ENCODE measurements at regions not wholly inside any gene's neighbourhood (a gene's known extent, or its start where the extent isn't known, plus 50 kb on each side); places are given as distances from the start of the nearest gene placed in this dataset.

DNA sequence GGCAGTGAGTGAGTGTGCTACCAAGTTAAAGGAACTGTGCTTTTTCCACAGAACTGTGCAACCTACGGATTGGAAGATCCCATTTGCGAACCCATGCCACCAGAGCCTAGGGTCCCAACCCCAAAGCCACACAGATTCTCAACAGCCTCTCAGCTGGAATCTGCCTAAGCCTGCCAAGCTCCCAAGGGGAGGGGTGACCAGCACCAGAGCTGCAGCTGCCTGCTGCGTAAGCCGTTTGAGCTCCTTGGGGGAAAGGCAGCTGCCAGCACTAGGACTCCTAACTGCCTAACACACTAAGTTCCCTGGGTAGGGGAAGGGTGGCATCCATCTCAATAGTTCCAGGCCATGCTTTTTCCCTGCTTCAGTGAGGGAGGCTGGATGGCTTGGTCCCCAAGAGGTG, 738.1 kb upstream of the PRKX start:
- no TSS peak for BruUV-seq (replicated peaks)
- Mint-ChIP-seq H3K36me3 (ENCODE audit: insufficient read depth, unreplicated experiment) (no peaks in the 10 kb centered on the region), H3K4me3 (ENCODE audit: unreplicated experiment) (no peak overlapping the region), H3K4me1 (ENCODE audit: low read depth, unreplicated experiment) (no peaks in the 10 kb centered on the region), H3K9me3 (ENCODE audit: unreplicated experiment) (peaks cover 39% of the 10 kb centered on the region), H3K27me3 (ENCODE audit: insufficient read depth, unreplicated experiment) (no peaks in the 10 kb centered on the region), H3K27ac (ENCODE audit: unreplicated experiment) (no peak overlapping the region)
- Histone ChIP-seq H3K9me3 (no peaks in the 10 kb centered on the region), H3K4me1 (no peaks in the 10 kb centered on the region), H3K27me3 (replicated peaks; ENCODE audit: control insufficient read depth, insufficient read depth, low read length) (no peaks in the 10 kb centered on the region), H3K36me3 (ENCODE audit: control insufficient read depth, insufficient read depth, low read length) (no peaks in the 10 kb centered on the region), H3K4me3 (ENCODE audit: low read depth, low read length) (no peak overlapping the region)
- TF ChIP-seq, protein P1, sequence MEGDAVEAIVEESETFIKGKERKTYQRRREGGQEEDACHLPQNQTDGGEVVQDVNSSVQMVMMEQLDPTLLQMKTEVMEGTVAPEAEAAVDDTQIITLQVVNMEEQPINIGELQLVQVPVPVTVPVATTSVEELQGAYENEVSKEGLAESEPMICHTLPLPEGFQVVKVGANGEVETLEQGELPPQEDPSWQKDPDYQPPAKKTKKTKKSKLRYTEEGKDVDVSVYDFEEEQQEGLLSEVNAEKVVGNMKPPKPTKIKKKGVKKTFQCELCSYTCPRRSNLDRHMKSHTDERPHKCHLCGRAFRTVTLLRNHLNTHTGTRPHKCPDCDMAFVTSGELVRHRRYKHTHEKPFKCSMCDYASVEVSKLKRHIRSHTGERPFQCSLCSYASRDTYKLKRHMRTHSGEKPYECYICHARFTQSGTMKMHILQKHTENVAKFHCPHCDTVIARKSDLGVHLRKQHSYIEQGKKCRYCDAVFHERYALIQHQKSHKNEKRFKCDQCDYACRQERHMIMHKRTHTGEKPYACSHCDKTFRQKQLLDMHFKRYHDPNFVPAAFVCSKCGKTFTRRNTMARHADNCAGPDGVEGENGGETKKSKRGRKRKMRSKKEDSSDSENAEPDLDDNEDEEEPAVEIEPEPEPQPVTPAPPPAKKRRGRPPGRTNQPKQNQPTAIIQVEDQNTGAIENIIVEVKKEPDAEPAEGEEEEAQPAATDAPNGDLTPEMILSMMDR (IDR thresholded peaks at IDR 0.05; ENCODE audit: insufficient read depth in 1 of 2, low read depth in 1 of 2, low read length in 1 of 2, severe bottlenecking in 1 of 2, unreplicated experiment in 1 of 2), result no peak
- intact Hi-C loops (cut with micrococcal nuclease; ENCODE audit: unreplicated experiment), result no loop called here
- ChIA-PET CTCF (no interaction called here), POLR2A (no interaction called here)
- no peak for DNase-seq

DNA sequence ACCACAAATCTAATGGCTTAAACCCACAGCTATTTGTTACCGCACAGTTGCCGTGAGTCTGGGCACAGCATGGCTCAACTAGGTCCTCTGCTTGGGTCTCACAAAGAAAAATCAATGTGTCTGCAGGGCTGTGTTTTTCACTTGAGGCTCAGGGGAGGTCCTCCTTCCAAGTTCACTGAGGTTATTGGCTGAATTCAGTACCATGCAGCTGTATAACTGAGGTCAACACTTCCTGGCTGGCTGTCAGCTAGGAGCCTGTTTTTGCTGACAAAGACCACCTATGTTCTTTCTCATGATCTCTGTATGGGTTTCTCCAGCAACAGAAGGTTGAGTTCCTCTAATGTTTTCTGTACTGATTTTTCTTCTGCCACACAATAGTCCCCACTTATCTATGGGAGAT, 736.7 kb upstream of the PRKX start:
- no peaks in the 10 kb centered on the region for H3K4me1 ChIP-seq
- no peaks in the 10 kb centered on the region for H3K4me1 Mint-ChIP-seq (ENCODE audit: low read depth, unreplicated experiment)
- H3K27me3 ChIP-seq (replicated peaks; ENCODE audit: control insufficient read depth, insufficient read depth, low read length), result no peaks in the 10 kb centered on the region
- TF ChIP-seq, protein P1 (IDR thresholded peaks at IDR 0.05; ENCODE audit: insufficient read depth in 1 of 2, low read depth in 1 of 2, low read length in 1 of 2, severe bottlenecking in 1 of 2, unreplicated experiment in 1 of 2), result no peak
- no peak for DNase-seq
- CTCF ChIA-PET, result no interaction called here
- no peaks in the 10 kb centered on the region for H3K36me3 Mint-ChIP-seq (ENCODE audit: insufficient read depth, unreplicated experiment)
- no peak overlapping the region for H3K4me3 Mint-ChIP-seq (ENCODE audit: unreplicated experiment)
- POLR2A ChIA-PET, result no interaction called here
- H3K36me3 ChIP-seq (ENCODE audit: control insufficient read depth, insufficient read depth, low read length), result no peaks in the 10 kb centered on the region
- H3K27ac Mint-ChIP-seq (ENCODE audit: unreplicated experiment), result no peak overlapping the region
- peaks cover 39% of the 10 kb centered on the region for H3K9me3 Mint-ChIP-seq (ENCODE audit: unreplicated experiment)
- no peak overlapping the region for H3K4me3 ChIP-seq (ENCODE audit: low read depth, low read length)
- BruUV-seq (replicated peaks), result no TSS peak
- H3K27me3 Mint-ChIP-seq (ENCODE audit: insufficient read depth, unreplicated experiment), result no peaks in the 10 kb centered on the region
- intact Hi-C loops (cut with micrococcal nuclease; ENCODE audit: unreplicated experiment), result no loop called here
- no peaks in the 10 kb centered on the region for H3K9me3 ChIP-seq

DNA sequence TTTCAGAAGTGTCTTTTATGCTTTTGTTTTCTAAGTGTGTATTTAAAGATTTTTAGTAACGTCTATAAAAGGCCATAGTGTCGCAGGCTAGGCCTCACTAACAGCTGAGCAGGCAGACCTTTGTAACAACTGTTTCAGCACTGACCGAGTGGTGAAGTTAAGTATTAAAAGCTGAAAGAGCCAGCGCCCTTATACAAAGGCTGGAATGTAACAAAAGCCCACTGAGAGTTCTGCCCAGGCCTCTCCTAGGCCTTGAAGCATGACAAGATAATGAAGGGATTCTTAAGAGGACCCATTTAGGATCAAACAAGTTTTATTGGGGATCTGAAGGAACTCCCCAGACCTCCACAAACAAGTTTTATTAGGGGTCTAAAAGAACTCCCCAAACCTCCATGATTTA, 722.5 kb upstream of the PRKX start:
- CTCF ChIA-PET, result no interaction called here
- H3K9me3 ChIP-seq, result no peaks in the 10 kb centered on the region
- no peaks in the 10 kb centered on the region for H3K27me3 ChIP-seq (replicated peaks; ENCODE audit: control insufficient read depth, insufficient read depth, low read length)
- Mint-ChIP-seq H3K4me1 (ENCODE audit: low read depth, unreplicated experiment) (no peaks in the 10 kb centered on the region), H3K9me3 (ENCODE audit: unreplicated experiment) (no peaks in the 10 kb centered on the region), H3K36me3 (ENCODE audit: insufficient read depth, unreplicated experiment) (no peaks in the 10 kb centered on the region), H3K4me3 (ENCODE audit: unreplicated experiment) (no peak overlapping the region), H3K27ac (ENCODE audit: unreplicated experiment) (no peak overlapping the region), H3K27me3 (ENCODE audit: insufficient read depth, unreplicated experiment) (no peaks in the 10 kb centered on the region)
- H3K36me3 ChIP-seq (ENCODE audit: control insufficient read depth, insufficient read depth, low read length), result no peaks in the 10 kb centered on the region
- TF ChIP-seq, protein P1 (IDR thresholded peaks at IDR 0.05; ENCODE audit: insufficient read depth in 1 of 2, low read depth in 1 of 2, low read length in 1 of 2, severe bottlenecking in 1 of 2, unreplicated experiment in 1 of 2), result no peak
- intact Hi-C loops (cut with micrococcal nuclease; ENCODE audit: unreplicated experiment), result no loop called here
- DNase-seq, result no peak
- H3K4me3 ChIP-seq (ENCODE audit: low read depth, low read length), result no peak overlapping the region
- POLR2A ChIA-PET, result no interaction called here
- no TSS peak for BruUV-seq (replicated peaks)
- no peaks in the 10 kb centered on the region for H3K4me1 ChIP-seq
